Tibial artery (tissue), 4 donors: ENCODE measurements at regions not wholly inside any gene's neighbourhood (a gene's known extent, or its start where the extent isn't known, plus 50 kb on each side); places are given as distances from the start of the nearest gene placed in this dataset.

Experiments used
- DNase-seq, 2 donors: peaks; one replicate each; pipeline ENCODE4 v3.0.0-alpha.2; 2019
- H3K27ac ChIP-seq, 2 donors: fragments of 200-600 bp; sonication (generic) in 1 of 2; 1 replicate in 1 of 2; 2 replicates in 1 of 2; pipeline ENCODE4 v1.5.1; 2018 to 2019; ENCODE audit warnings: mild to moderate bottlenecking in 1 of 2
- H3K27me3 ChIP-seq, 2 donors: fragments of 200-600 bp; sonication (generic) in 1 of 2; one replicate each; pipeline versions ENCODE4 v1.5.1 to v1.6.0; 2016 to 2019
- H3K36me3 ChIP-seq, 3 donors: fragments of 200-600 bp; sonication (generic) in 2 of 3; one replicate each; pipeline ENCODE4 v1.5.1; 2016 to 2019; ENCODE audit warnings: mild to moderate bottlenecking in 2 of 3
- H3K4me1 ChIP-seq, 4 donors: fragments of 200-600 bp; sonication (generic) in 2 of 4; 1 replicate in 3 of 4; 2 replicates in 1 of 4; pipeline ENCODE4 v1.5.1; 2016 to 2019
- H3K4me3 ChIP-seq, 2 donors: fragments of 200-600 bp; sonication (generic) in 1 of 2; 1 replicate in 1 of 2; 2 replicates in 1 of 2; pipeline ENCODE4 v1.5.1; 2018 to 2019; ENCODE audit warnings: mild to moderate bottlenecking in 2 of 2
- H3K9me3 ChIP-seq, 3 donors: fragments of 200-600 bp; sonication (generic) in 1 of 3; one replicate each; pipeline ENCODE4 v1.5.1; 2016 to 2019
- CTCF ChIP-seq, 2 experiments: fragments of 200-600 bp in 1 of 2; fragments of 450-650 bp in 1 of 2; IDR thresholded peaks; one replicate each; pipeline ENCODE4 v1.5.1; 2017 to 2019; ENCODE audit warnings: antibody characterized with exemption in 2 of 2, mild to moderate bottlenecking in 1 of 2, moderate library complexity in 1 of 2
- intact Hi-C: fragments of 100-400 bp; cut with DNase I; formaldehyde crosslinking; loops from one replicate; pipeline ENCODE4 v1.15.0; 2023; ENCODE audit warnings: low total_unique reads

DNA sequence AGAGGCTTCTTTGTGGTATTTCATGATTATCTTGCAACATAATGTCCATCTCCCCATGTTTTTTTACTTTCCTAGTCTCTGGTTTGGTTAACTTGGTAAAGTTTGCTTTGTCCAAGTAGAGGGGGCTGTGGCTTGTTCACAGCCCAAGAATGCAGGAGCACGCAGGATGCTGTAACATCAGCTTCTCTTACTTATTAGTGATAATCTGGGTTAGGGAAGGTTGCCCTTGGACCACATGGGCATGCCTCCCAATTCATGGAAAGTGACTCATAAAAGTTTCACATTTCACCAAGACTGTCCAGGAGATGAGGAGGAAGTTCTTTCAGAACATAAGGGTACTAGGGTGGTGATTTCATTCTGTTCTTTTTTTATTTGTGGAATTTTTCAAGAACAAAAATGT is 146.0 kb upstream of the USP9Y start:
- intact Hi-C loops, result no loop called here
- H3K9me3 ChIP-seq, result no peaks in the 10 kb centered on the region
- H3K4me1 ChIP-seq, result no peaks in the 10 kb centered on the region
- no peak for DNase-seq
- no peak for TF ChIP-seq CTCF (IDR thresholded peaks at IDR 0.05)
- H3K27ac ChIP-seq, result no peak overlapping the region
- H3K27me3 ChIP-seq, result no peaks in the 10 kb centered on the region
- H3K36me3 ChIP-seq, result no peaks in the 10 kb centered on the region
- H3K4me3 ChIP-seq, result no peak overlapping the region

DNA sequence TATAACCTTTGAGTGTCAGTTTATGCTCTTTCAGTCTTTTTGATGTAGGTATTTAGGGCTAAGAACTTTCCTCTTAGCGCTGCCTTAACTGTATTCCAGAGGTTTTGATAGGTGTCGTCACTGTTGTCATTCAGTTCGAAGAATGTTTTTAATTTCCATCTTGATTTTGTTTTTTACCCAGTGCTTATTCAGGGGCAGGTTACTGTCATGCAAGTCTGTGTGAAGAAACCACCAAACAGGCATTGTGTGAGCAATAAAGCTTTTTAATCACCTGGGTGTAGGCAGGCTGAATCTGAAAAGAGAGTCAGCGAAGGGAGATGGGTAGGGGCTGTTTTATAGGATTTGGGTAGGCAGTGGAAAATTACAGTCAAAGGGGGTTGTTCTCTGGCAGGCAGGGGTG is 142.0 kb upstream of the USP9Y start:
- no peak for TF ChIP-seq CTCF (IDR thresholded peaks at IDR 0.05)
- intact Hi-C loops, result no loop called here
- Histone ChIP-seq H3K9me3 (no peaks in the 10 kb centered on the region), H3K36me3 (no peaks in the 10 kb centered on the region), H3K27me3 (no peaks in the 10 kb centered on the region), H3K4me1 (no peaks in the 10 kb centered on the region), H3K4me3 (no peak overlapping the region), H3K27ac (no peak overlapping the region)
- no peak for DNase-seq

DNA sequence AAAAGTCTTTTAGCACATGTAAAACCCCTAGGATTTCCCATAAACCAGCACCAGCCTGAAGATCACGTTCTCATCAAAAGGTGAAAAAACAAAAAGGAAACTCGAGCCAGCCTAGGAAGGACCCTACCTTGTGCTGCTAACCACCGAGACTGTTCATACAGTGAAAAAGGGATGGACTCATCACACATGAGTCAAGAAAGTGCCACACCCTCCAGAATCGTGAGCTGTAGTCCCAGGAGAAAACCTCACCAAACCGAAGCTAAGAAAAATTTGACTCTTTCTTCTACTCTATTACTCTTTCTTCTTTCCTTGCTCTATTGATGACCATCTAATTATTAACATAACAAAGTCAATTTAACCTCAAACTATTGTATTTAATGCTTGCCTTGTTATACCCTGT is 124.8 kb upstream of the USP9Y start:
- DNase-seq, result no peak
- no peak overlapping the region for H3K27ac ChIP-seq
- H3K27me3 ChIP-seq, result no peaks in the 10 kb centered on the region
- intact Hi-C loops, result no loop called here
- no peaks in the 10 kb centered on the region for H3K4me1 ChIP-seq
- no peaks in the 10 kb centered on the region for H3K9me3 ChIP-seq
- TF ChIP-seq CTCF (IDR thresholded peaks at IDR 0.05), result no peak
- H3K4me3 ChIP-seq, result no peak overlapping the region
- H3K36me3 ChIP-seq, result no peaks in the 10 kb centered on the region

- intact Hi-C loops, result no loop called here
- no peaks in the 10 kb centered on the region for H3K9me3 ChIP-seq
- no peak for TF ChIP-seq CTCF (IDR thresholded peaks at IDR 0.05)
These were observed 107.4 kb upstream of the USP9Y start for GRCh38 chrY:12593532-12594216.

GRCh38 chrY:12598783-12599182 is 102.2 kb upstream of the USP9Y start:
- intact Hi-C loops, result no loop called here
- H3K36me3 ChIP-seq, result no peaks in the 10 kb centered on the region
- no peak for DNase-seq
- H3K9me3 ChIP-seq, result no peaks in the 10 kb centered on the region
- H3K27me3 ChIP-seq, result no peaks in the 10 kb centered on the region
- TF ChIP-seq CTCF (IDR thresholded peaks at IDR 0.05), result no peak
- H3K4me3 ChIP-seq, result no peak overlapping the region
- no peaks in the 10 kb centered on the region for H3K4me1 ChIP-seq
- no peak overlapping the region for H3K27ac ChIP-seq

More at GRCh38 chrY:12593532-12594216, 107.4 kb upstream of the USP9Y start:
- H3K27ac ChIP-seq, result no peak overlapping the region
- no peak overlapping the region for H3K4me3 ChIP-seq
- H3K36me3 ChIP-seq, result no peaks in the 10 kb centered on the region
- DNase-seq, result no peak
- H3K4me1 ChIP-seq, result no peaks in the 10 kb centered on the region
- H3K27me3 ChIP-seq, result no peaks in the 10 kb centered on the region

GRCh38 chrY:12605426-12605825 is 95.6 kb upstream of the USP9Y start:
- Histone ChIP-seq H3K4me1 (no peaks in the 10 kb centered on the region), H3K4me3 (no peak overlapping the region), H3K36me3 (no peaks in the 10 kb centered on the region), H3K27me3 (no peaks in the 10 kb centered on the region), H3K27ac (no peak overlapping the region), H3K9me3 (no peaks in the 10 kb centered on the region)
- no peak for TF ChIP-seq CTCF (IDR thresholded peaks at IDR 0.05)
- intact Hi-C loops, result no loop called here
- DNase-seq, result no peak
